ENCODE measurements at regions not wholly inside any gene's neighbourhood (a gene's known extent, or its start where the extent isn't known, plus 50 kb on each side); places are given as distances from the start of the nearest gene placed in this dataset.
"Not testable (repeated sequence)": the region's sequence is repeated elsewhere in the genome, so short reads cannot be mapped to it uniquely, and the experiment has no call there.

DNA sequence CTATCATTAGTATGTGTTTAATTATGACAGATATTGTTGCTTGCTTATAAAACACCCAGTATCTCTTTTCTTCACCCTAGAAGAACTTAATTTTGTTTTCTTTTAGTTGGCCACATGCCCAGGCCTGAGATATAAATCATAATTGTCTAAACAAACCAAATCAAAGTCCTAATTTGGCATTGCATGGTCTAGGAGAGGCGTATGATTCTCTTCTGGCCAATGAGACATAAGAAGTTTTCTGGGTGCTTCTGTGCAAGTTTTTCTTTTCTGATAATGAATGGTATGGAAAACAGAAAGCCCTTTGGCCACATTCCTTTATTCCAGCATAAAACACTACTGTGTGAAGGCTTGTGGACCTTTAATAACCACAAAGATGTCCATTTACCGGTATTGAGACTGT, 192.9 kb upstream of the CTSO start:
- no peak for DNase-seq

DNA sequence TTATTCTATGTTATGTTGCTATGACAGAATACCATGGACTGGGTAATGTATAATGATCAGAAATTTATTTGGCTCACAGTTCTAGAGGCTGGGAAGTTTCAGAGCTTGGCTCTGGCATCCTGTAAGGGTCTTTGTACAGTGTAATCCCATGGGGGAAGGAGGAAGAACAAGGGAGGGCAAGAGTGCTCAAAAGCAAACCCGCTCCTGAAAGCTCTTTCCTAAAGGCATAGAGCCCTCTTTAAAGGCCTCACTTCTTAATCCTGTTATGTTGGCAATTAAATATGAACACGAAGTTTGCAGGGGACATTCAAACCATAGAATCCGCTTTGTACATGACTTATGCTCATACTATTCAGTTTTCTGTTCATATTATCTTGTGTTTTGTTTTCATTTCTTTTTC, 191.3 kb upstream of the CTSO start:
- no peak for DNase-seq

DNA sequence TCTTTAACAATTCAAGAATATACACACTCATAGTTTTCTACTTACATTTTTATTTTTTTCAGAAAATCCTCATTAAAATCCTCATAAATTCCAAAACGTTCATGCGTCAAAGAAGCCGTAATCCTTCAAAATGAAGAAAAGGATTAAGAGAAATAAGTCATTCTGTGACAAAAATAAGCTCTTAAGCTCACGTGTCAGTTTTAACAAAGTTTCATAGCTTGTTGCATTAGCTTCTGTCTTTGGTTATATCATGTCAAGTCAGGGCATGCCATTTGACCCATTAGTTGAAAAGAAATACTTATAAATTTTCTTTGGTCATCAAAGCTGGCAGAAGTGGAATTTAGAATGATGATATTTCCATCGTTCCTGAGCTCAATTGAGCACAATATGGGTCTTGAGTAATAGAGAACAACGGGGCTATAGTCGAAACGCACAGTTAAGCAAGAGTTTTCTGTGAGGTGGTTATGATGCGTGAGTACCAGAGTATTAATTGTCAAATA, 185.2 kb upstream of the CTSO start:
- no peak for DNase-seq

DNA sequence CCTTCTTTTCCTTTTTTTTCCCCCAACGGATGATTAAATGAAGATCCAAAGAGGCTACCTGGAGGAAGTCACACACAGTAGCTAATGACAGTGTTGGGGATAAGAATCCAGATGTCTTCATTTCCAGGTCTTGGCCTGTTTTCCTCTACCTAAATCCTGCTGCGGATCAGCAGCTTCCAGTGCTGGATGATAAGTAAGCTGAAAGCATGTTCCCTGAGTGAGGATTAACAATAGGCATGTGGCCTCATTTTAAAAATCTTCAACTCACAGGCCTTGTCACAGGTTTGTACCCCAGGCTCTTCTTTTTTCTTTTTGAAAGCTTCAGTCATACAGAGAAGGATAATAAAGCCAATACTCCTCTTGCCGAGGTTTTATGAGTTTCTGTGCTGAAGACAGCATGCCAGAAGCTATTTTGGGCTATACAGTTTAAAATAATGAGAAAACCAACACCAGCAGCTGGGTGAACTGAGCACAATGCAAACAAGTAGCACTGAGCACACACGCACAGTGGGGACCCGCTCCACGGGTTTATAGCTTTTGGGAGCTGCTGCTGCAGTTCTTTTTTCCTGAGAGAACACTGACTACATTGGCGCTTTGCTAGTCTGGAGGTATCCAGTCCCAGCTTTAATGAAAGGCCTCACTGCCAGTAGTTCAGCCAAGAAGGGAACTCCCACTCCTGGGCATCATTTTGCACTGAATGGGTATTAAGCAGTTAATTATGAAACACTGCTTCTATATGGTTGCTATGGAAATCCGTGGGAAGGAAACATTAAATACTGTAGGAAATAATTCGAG, 184.2 kb upstream of the CTSO start:
- DNase-seq = no peak

DNA sequence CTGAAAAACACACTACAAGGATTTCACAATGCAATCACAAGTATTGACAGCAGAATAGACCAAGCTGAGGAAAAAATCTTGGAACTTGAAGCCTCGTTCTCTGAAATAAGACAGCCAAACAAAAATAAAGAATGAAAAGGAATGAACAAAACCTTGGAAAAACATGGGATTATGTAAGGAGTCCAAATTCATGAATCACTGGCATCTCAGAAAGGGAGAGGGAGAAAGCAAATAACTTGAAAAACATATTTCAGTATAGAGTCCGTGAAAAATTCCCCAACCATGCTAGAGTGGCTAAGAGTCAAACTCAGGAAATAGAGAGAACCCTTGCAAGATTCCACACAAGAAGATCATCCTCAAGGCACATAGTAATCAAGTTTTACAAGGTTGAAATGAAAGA, 178.5 kb upstream of the CTSO start:
- no peak for DNase-seq

DNA sequence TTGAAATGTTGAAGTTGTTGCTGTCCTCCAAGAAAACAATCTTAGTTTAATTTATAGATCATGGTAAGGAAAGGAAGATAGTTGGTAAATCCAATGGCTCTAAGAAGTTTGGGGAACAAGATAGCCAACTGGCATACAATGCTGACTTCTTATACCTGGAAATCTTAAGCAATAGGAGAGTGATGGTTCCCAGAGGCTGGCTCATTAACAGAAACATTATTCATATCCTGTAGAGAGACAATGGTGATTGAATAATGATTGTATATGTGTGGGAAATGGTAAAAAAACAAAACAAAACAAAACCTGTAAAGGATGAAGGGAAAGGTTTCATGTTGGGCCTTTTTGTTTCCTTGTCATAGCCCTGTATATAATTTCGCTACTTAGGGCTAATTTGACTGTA, 174.9 kb upstream of the CTSO start:
- DNase-seq = no peak

DNA sequence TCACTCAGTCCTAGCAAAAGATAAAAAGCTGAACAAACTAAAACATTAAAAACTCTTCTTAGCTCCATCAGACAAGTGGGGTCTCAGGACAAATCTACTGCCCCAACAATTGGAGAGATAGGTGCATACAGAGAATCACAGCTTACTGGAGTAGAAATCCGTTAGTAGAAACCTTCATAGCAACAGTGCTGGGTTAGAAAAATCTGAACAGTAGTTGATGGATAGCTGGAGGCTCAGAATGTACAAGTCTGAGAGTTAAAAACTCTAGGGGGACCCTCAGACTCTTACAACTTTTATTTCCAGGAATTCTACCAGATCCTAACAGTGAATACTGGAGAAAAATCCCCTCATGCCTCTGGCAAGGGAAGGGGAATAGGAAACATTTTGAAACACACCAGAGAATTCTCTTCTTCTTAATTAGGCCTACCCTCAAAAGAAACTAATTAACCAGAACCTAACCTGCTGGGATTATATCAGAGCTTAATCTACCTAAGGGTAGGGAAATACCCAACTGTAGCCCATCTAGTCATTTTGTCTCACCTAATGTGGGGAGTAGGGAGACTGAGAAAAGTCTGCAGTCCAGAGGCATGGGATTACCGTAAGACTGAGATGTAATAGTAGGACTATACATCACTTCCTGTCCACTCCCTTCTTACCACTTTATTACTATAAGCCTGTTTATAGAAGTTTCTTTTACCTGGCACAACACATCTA, 165.0 kb upstream of the CTSO start:
- DNase-seq = no peak

DNA sequence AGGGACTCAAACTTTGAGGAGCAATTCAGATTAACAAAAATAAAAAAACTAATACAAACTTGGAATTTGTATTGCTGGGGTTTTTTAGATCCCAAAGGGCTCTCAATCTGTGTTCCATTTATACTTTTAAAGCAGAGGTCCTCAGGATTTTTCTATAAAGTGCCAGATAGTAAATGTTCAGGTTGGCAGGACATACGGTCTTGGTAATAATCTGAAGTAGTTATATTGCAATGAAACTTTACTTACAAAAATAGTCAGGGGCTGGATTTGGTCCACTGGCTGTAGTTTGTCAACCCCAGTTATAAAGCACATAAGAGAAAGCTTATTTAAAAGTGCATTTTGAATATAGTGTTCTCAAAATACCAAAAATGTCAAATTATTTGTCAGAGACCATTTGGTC, 164.1 kb upstream of the CTSO start:
- no peak for DNase-seq

DNA sequence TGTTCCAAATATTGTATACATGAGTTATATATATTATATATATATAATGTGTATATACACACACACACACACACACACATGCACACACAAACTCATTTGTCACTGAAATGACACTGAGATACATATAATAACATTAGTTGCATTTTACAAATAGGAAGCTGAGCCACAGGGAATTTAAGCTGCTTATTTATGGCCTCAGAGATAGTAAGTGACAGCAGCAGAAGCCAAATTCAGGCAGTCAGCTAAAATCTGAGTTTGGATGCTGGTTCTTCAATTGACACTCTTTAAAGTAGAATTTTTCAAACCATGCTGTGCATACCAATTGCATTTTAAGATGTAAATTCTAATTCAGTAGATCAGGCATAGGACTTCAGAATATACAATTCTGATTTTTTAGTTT, 163.3 kb upstream of the CTSO start:
- no peak for DNase-seq

DNA sequence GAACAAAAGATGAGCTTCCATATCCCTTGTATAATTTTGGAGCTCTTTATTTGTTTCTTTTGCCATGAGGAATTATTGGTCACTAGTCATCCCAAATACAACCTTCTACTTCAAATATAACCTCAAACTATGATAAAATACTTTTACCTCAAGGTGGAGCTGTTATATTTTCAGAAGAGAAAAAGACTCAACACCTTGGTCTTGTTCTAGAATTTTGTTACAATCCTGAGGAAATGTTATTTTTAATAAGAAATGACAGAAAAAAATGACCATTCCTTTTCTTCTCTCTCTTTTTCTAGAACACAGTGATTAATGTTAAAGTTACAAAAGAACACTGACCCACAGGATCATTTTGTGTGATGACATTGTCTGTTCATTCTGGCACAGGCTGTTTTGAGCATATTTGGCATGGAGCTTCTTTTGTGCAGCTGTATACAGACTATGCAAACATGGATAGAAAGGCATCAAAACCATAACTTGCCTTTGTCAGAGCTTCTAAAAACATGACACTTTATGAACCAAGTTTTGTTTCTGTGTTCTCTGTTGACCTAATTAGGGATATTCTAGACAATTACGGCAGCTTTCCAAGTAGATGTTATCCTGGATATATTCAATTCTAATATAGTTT, 159.6 kb upstream of the CTSO start:
- no peak for DNase-seq

DNA sequence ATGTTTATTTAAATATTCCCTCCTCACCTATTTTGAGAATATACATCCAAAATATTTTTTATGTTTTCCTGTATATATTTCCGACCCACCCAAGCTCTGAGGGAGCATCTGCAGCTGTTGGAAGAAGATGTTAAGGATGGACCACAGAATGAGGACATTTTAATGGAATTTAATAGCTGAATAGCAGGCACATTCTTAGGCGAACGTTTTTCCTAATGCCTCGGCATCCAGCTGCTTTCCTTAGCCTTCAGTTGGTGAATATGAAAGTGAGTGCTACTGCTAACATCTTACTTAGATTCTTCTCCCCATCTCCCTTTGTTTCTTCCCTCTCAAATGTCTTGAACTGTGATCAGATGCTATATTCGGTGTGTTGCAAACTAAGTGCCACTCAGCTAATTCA, 158.0 kb upstream of the CTSO start:
- DNase-seq = no peak

DNA sequence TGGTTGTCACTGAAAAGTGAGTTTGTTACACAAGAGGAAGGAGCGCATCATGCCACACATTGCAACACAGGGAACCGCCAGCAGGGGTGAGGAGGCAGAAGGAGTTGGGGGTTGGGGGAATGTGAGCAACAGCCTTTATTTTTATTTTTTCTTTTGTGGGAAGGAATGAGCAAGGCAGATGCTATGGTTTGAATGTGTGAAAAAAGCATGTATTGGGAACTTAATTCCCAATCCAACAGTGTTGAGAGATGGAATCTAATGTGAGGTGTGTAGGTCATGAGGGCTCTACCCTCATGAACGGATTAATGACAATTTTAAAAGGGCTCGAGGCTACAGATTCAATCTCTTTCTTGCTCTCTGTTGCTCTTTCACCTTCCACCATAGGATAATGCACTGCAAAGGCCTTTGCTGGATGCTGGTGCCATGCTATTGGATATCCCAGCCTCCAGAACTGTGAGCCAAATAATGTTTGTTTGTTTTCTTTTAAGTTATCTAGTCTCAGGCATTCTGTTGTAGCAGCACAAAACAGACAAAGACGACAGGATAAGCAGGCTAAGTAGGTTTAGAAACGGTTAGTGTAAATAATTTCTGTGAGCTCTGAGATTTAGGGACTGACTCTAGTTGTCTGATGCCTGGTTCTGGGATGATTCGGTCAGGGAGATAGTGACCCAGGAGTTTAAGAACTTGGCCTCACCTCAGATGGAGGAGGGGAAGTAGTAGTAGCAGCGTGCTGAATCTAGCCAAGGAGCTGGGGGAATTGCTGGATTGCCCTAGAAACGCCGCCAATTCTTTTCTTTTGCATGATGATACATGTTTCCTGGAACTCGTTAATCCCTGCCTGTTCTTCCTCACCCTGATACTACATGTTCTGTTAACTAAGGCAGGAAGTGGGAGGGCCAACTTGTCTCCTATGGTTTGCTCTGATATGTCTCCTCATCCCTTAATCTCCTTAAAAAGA, 156.6 kb upstream of the CTSO start:
- no peak for DNase-seq

DNA sequence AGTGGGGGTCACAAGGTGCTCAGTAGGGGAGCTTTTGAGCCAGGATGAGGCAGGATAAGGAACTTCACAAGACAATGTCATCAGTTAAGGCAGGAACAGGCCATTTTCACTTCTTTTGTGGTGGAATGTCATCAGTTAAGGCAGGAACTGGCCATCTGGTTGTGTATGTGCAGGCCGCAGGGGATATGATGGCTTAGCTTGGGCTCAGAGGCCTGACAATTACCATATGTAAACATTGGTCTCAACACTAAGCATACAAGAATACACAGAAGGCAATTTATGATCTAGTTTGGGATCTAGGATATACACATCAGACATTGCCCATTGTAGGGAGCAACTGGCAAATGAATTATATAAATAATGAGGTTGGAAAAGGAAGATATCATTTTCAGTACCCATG, 155.4 kb upstream of the CTSO start:
- not testable (repeated sequence) for DNase-seq

DNA sequence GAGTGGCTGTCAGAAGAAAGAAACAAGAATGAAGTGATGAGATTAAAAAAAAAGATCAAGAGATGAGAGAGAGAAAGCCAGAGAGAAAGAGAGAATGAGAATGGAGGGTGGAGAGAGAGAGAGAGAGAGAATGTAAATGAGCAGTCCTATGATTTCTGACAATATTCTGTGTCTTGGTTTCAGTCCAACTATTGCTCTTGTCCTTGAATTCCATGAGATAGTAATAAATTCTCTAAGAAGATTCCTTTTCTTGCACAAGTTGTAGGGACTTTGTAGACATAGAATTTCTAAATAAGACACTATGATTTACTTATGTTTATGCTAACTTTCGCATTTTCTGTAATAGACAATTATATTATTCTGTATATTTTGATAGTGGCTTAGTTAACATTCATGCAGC, 149.6 kb upstream of the CTSO start:
- no peak for DNase-seq

DNA sequence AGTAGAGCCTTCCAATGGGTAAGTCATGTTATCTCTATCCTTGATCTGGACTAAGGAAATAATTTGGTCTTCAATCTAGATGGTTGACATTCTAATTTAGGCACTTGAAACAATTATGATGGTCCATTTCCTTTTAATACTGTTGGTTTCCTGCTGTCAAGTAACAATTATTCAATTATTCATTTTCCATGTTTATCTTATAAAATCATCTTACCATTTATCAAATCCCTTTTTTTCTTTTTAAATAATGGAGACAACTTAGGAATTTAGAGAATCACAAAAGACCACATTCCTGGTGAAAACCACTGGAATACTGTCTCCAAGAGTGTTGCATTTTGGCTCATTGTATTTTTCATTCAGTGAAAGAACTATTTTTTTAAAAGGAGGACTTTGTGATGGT, 148.7 kb upstream of the CTSO start:
- DNase-seq = no peak

DNA sequence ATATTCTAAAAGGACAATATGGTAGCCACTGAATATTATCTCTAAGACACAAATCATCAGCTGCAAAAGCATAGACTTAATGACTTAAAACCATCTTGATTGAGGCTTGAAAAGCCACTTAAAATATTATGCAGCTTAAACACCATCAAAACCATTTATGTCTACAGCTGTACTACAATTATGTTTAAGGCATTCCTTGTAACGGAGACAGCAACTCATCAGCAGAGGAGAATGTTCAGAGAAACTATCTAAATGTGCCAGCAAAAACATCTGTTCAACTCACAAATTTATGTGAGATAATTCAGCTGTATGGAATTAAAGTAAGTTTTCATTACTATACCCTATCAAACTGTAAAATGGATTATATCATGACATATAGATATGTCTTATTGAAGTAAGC, 147.9 kb upstream of the CTSO start:
- DNase-seq = no peak

DNA sequence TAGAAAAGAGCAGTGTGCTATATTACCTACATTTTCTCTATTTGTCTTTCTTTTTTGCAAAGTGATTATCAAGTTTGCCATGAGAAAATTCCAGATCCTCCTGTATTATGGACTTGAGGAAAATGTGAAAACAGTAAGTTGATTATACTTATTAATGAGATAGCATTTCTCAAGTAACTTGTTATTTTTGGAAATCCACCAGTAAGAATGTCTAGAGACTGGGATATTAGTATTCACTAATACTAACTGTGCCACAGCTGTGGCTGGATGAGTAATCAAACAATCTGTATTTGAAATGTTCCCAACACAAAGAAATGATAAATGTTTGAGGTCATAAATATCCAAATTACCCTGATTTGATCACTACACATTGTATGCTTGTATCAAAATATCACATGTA, 147.0 kb upstream of the CTSO start:
- no peak for DNase-seq

DNA sequence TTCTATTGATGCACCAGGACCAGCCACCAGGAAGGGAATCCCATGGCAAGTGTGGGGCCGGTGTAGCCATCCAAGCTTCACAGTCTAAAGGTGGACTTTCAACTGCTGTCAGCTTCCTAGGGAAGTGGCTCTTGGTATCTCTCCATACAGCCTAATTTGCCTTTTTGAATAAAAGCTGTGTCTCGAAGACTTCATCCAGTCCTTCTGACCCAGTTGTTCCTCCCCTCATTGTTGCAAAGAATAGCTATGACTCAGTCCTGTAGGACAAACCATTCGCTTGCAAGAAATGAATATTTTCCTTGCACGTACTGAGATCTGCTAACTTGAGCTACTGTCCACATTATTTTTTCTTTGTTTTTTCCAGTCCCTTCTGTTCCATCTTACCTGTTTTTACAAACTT, 145.1 kb upstream of the CTSO start:
- DNase-seq = no peak

DNA sequence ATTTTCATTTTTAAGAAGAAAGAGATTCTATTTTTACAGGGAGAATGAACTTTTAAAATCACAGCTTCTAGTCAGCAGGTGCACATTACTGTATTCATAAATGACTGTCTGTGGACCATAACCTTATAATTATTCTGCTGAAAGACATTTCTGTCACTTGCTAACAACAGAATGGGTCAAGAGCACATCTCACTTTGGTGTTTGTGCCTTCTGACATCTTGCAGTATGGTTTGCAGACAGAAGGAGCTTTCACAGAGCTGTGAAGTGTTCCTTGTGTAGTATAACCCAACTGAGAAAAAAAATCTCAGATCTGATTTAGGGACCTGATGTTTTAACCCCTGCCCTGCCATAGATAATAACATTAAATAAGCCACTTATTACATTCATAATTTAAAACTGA, 131.4 kb upstream of the CTSO start:
- no peak for DNase-seq

DNA sequence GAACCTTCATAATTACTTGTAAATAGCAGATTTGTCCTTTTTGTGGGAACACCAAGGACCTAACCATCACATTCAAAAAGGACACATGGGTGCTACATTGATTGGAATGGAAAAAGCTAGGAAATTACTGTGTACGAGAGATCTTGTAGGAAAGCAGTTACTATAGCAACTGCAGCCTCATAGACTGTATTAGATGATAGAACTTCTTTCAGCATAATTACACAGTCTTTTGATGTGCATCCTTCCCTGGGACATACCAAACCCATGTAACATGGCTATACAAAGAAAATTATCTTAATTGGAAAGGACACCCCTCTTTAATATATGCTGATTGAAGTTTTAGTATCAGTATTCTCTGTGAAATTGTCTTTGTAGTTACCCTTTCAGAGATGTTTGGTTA, 130.7 kb upstream of the CTSO start:
- DNase-seq = no peak

DNA sequence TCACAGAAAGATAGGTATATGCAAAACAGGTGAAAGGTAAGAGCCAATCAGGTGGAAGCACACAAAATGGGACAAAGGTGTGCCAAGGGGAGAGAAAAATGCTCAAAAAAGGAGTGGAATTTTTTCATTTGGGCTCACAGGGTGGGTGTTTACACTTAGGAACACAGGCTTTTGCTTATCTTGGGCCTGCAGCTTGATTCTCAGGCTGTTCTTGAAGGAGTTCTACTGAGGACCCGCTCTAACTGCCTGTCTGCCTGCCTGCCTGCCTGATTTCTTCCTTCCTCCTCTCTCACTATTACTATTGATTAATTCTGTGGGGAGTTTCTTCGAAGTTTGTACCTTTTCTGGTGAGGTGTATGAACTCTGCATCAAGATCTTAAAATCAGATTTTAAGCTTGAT, 120.3 kb upstream of the CTSO start:
- DNase-seq = no peak

DNA sequence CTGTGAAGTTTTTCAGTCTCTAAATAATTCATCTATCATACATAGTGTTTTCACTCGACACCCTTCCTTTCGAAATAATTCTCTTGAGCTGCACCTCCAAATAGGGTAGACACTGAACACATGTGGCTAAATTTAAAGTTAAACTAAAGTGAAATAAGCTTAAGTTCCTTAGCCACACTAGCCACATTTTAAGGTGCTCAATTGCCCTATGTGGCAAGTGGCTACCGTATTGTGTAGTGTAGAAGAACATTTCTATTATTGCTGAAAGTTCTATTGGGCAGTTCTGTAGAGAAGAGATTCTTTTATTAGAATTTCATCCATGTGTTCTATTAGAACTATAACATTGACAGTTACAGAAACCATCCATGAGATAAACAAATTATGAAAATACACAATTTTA, 107.0 kb upstream of the CTSO start:
- no peak for DNase-seq

DNA sequence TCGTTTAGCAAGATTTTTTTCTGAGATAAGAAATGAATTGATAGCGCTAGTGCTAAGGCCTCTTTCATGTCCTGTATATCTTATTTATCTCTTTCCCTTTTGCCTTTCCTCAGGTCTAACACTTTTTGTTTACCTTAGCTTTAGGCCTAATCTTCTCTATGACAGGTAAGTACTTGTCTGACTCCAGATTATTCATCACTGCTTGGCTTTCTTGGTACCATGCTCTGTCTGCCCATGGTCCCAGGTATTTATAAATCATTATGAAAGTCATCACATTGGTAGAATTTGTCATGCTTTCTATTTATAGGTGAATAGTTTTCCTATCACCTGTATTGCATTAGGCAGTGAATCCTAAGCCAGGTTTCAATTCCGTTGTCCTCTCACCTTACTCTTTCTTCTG, 99.5 kb upstream of the CTSO start:
- no peak for DNase-seq
